ENCODE measurements at regions not wholly inside any gene's neighbourhood (a gene's known extent, or its start where the extent isn't known, plus 50 kb on each side); places are given as distances from the start of the nearest gene placed in this dataset.

- no peak for TF ChIP-seq POLR2A (IDR thresholded peaks at IDR 0.05; ENCODE audit: low read depth, low read length)
- TF ChIP-seq TAF1 (IDR thresholded peaks at IDR 0.05; ENCODE audit: borderline replicate concordance, low read depth, low read length) = no peak
Measured at GRCh38 chr1:36728051-36728450, 245.3 kb upstream of the CSF3R start.
